T47D (cell line): ENCODE measurements at regions not wholly inside any gene's neighbourhood (a gene's known extent, or its start where the extent isn't known, plus 50 kb on each side); places are given as distances from the start of the nearest gene placed in this dataset.

ENCODE experiments used
- DNase-seq, 2 experiments: peaks; one replicate each; pipeline versions ENCODE4 v3.0.0 to v3.0.0-alpha.2; 2011 to 2012; ENCODE audit warnings: low read depth in 1 of 2, low spot score in 1 of 2
- JUND ChIP-seq: IDR thresholded peaks from 2 replicates; pipeline ENCODE4 v1.6.1; 2012; ENCODE audit warnings: low read depth
- in situ Hi-C: cut with HindIII; loops from 2 replicates; pipeline ENCODE4 v1.10.0; 2016; ENCODE audit warnings: low sequenced_read_pairs, low pct_unique_long_range_greater_than_20kb

DNA sequence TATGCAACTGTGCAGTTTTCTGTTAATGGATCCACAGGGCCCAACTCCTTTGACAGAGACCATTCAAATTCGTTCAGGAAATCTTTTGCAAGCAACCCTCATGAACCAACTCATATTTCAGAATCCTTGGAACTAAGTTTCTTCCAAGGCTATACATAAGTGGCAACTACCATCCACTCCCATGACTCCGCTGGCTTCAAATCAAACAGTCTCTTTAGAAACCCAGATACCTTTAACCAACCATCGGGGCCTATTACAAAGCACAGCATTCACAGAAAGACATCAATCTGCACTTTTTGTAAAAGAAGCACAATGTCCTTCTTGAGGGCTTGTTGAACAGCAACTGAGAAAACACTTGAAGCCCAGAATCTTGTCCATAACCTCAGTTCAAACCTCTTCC is 526.9 kb downstream of the DTWD2 start:
- in situ Hi-C loops = no loop called here
- no peak for TF ChIP-seq JUND
- no peak for DNase-seq

DNA sequence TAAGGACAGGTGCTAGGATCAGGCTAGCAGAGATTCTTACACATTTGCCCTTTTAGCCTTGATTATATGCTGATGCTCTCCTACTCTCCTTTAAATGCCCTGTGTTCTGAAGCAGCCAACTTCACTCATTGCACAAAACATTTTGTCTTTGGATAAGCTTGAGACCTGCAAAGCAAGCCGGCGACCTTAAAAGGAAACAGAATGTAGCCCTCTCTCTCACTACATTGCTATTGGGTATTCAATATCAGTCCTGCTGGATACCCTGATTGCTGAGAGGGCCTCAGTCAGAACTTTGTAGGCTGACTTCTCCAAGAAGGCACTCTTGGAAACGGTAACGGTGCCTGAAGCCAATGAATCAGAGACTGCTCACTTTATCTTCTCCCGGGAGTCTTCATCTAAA is 528.9 kb downstream of the DTWD2 start:
- in situ Hi-C loops = no loop called here
- no peak for DNase-seq
- no peak for TF ChIP-seq JUND

DNA sequence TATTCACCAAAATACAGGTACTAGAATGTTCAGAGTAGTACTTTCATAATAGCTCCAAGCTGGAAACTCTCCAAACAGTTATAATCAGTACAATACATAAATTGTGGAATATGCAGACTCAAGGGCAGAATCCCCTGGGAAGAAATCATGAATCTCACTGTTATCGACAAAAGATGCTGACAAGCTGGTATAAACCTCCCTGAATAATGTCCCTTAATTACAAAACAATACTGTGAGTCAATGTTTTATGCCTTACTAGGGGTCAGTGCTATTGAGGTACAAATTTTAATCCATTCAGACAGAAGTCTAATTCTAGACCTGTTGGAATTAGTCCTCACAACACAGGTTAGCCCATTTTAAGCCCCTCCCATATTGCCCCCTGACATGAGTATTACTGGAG is 532.3 kb downstream of the DTWD2 start:
- no peak for TF ChIP-seq JUND
- no peak for DNase-seq
- in situ Hi-C loops = no loop called here

DNA sequence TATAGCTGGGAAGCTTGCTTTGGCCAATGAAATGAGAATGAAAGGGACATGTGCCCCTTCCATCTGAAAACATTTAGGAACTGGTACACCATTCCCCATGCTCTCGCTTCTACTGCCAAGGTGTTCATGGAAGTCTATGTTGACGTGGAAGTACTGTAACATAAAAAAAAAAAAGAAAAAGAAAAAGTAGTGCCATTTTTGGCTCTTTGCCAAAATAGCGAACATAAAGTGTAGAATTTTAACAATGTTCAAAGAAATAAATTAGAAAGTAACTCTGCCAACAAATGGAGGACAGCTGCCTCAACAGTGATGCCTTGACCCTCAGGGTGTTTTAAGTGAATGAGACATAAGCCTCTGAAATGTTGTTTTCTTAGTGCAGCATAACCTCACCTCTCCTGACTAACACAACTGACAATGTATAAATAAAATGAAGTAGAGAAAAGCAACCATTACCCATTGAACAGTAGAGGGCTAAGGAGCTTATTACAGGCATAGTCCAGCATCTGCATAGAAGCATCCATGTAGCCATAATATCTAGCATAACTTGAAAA is 536.6 kb downstream of the DTWD2 start:
- in situ Hi-C loops = no loop called here
- no peak for TF ChIP-seq JUND
- DNase-seq = no peak

DNA sequence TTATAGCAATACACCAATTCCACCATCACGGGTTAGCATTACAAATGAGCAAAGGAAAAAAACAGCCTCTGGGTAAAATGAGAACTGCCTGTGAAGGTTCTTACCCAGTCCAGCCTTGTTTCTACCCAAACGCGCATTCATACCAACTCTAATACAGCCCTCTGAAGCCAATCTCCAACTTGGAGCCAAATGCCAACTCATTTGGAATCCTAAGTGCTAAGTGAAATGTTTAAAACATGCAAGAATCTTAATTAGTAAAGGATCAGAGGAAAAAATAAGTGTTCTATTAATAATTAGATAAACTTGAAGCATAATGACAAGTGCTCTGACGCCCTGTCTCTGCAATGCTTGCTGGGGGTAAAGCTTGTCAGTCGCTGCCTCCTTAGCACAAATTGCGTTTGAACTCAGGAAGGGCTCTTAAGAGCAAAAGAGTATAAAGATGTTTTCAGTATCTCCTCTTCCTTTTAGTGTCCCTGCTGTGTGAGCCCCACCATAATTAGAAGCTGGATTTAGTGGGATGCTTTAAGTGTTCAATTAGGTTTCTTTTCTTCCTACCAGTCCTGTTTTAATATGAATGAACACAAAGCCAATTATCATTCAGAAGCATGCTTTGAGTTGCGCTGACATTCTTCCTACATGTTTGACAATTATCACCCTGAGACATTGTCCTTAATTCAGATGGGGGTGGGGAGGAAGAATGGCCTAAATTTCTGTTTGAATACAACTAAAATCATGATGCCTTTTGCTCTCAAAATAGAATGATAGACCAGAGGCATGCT is 537.6 kb downstream of the DTWD2 start:
- no peak for TF ChIP-seq JUND
- in situ Hi-C loops = no loop called here
- no peak for DNase-seq

DNA sequence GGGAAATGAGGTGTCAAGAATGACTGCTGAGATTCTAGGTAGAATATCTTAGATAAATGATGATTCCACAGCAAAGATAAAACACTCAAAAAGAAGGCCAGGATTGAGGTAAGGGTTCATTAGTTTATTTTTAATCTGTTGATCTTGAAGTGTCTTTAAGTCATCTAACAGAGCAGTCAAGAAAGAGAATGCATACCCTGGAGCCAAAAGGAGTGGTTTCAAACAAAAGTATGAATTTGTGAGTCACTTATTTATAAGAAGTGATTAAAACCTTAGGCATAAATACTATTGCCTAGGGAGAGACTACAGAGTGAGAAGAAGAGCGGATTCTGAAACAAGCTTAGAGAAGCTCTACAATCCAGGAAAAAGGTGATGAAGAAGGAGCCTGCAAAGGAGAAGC is 541.0 kb downstream of the DTWD2 start:
- in situ Hi-C loops = no loop called here
- no peak for DNase-seq

DNA sequence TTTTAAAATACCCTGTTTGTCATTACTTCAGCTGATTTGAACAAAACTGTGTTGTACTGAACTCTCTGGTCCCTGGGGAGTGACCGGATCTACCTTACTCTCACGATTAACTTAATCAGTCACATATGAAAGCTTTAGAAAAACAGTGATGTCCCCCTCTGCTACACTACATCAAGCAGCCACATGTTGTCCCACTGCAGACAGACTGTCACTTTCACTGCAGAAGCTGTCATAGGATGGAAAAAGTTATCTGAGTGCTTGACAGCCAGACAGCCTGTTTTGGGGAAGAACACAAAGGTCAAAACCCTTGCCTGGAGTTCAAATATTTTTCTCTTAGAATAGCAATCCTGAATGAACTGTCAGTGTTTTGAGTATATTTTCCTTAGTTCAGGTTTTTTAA is 546.4 kb downstream of the DTWD2 start:
- in situ Hi-C loops = no loop called here
- no peak for TF ChIP-seq JUND
- no peak for DNase-seq

More for the DNA sequence above, 541.0 kb downstream of the DTWD2 start:
- TF ChIP-seq JUND = no peak

DNA sequence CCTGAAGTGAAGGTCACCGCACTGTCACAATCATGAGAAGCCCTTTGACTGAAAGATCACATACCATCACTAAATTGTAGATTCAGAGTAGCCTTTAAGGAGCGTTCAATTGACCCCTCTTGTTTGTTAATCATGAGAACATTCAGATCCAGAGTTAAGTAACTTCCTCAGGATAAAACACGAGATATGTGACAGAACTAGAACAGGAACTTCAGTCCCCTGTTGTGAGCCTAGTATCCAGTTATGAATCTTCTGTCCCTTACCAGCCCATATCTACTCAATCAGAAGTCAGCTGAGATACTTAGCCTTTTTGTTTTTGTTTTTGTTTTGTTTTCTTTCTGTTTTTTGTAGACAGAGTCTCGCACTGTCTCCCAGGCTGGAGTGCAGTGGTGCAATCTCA is 547.3 kb downstream of the DTWD2 start:
- DNase-seq = no peak
- no peak for TF ChIP-seq JUND
- in situ Hi-C loops = no loop called here

DNA sequence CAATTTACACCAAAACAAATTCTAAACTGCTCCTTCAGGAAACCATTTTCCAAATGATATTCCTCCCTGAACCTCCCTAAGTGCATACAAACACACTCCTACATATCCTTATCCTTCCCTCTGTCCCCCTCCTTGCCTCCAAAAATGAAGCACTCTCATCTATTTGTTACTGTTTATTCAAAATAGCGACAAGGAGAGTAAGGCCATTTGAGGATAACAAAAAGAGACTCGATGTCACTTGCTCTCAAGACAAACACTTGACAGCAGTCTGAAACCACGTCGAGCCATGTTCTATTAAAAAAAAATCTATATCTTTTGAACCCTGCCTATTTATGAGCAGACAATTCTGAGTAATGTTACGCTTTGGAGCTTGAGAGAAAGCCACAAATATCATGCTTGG is 547.9 kb downstream of the DTWD2 start:
- no peak for DNase-seq
- in situ Hi-C loops = no loop called here
- TF ChIP-seq JUND = no peak

DNA sequence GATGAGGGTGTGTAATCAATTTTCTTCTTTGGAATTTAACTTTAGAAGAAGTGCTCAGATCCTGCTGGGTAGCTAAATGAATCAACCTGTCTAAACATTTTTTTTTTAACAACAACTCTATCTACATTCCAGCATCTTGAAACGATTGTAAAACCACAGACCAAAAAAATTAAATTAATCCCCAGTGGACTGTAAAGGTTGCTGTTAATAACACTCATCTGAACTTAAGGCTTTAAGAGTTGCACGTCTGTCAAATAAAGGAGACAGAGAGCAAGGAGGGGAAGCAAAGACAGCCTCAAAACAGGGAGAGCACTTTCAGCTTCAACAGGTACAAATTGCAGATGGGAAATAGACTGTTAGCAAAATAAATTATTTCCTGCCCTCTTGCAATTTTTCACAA is 548.5 kb downstream of the DTWD2 start:
- in situ Hi-C loops = no loop called here
- DNase-seq = no peak
- TF ChIP-seq JUND = no peak

DNA sequence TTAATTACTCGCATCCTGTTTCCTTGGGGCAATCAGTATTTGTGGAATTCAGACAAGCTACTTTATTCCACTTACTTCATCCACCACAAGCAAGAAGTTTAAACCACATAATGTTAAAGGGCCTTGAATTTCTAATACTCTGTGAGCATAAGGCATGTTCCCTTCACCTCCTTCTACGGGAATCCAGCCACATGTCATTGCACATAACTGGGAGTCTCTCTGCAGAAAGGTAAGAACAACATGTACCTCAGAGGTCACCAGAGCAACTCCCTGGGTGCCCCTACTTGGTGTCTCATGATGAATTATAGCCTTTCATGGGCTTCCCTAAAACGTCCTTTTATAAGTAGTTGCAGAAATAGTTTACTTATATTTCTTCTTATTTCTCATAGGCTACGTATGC is 553.2 kb downstream of the DTWD2 start:
- DNase-seq = no peak
- in situ Hi-C loops = no loop called here
- no peak for TF ChIP-seq JUND

DNA sequence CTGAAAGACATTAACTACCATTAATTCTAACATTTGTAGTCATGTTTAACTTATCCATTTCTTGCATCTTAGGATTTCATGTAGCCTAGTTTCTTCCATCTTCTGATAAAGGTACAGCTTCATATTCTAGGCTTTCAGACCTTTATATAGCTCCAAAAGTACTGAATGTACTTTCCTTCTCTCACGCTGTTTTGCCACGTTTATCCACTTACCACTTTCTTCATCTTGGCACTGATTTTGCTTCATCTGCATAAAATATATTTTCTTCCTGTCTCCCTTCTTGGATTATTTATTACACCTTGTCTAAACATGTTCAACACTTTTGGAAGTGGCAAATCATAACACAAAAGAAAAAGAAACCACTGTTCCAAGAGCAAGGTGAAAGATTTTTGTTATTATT is 553.8 kb downstream of the DTWD2 start:
- DNase-seq = no peak
- in situ Hi-C loops = no loop called here
- no peak for TF ChIP-seq JUND

DNA sequence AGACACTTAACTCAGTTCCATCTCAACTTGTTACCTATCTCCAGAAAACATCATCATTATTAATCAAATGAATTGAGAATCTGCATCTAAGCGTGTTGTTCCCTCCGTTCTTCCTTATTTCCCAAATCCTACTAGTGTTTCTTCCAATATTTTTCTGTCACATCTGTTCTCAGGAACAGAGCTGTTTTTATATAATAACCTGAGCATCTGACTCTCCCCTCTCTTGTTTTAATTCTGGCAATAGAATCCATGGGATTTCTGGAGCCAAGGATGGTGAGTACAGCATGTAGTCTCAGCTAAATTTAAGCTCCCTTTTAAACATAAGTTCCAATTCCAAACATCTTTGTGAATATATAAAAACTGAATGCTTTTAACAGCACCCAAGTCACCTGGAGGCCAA is 558.3 kb downstream of the DTWD2 start:
- in situ Hi-C loops = no loop called here
- DNase-seq = no peak
- TF ChIP-seq JUND = no peak

DNA sequence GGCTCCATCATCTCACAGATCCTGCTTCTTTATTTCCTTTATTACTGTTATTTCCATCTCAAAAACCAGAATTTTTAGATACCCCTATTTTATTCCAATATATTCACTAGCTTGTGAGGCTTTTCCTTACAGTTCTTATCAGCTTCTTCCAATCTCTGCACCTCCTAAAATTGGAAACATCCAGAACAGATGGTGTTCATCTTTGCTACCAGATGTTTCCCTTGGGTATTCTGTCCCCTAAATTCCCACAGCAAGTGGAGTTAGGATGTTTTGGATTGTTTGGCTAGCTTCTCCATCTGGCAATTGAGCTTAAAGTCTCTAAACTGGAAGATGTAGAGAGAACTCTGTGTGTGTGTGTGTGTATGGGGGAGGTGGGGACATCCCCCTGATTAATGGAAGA is 580.4 kb downstream of the DTWD2 start:
- in situ Hi-C loops = no loop called here
- DNase-seq = no peak
- TF ChIP-seq JUND = no peak
